KOPT-K1 (cell line): ENCODE measurements at regions not wholly inside any gene's neighbourhood (a gene's known extent, or its start where the extent isn't known, plus 50 kb on each side); places are given as distances from the start of the nearest gene placed in this dataset.

Experiments used
- H3K27ac ChIP-seq: fragments of 200-600 bp; sonication (generic); 2 replicates; pipeline ENCODE4 v1.5.1; 2016; ENCODE audit warnings: antibody characterized with exemption, mild to moderate bottlenecking, low read depth, low read length; ENCODE audit not compliant: poor library complexity, severe bottlenecking
- H3K36me3 ChIP-seq: fragments of 200-600 bp; sonication (generic); 2 replicates; pipeline ENCODE4 v1.5.1; 2017; ENCODE audit warnings: antibody characterized with exemption, mild to moderate bottlenecking, low read length, moderate library complexity; ENCODE audit not compliant: insufficient read depth
- H3K9me3 ChIP-seq: fragments of 200-600 bp; sonication (generic); 2 replicates; pipeline ENCODE4 v1.5.1; 2017; ENCODE audit warnings: antibody characterized with exemption, low read length, mild to moderate bottlenecking; ENCODE audit not compliant: insufficient read depth, poor library complexity, severe bottlenecking

DNA sequence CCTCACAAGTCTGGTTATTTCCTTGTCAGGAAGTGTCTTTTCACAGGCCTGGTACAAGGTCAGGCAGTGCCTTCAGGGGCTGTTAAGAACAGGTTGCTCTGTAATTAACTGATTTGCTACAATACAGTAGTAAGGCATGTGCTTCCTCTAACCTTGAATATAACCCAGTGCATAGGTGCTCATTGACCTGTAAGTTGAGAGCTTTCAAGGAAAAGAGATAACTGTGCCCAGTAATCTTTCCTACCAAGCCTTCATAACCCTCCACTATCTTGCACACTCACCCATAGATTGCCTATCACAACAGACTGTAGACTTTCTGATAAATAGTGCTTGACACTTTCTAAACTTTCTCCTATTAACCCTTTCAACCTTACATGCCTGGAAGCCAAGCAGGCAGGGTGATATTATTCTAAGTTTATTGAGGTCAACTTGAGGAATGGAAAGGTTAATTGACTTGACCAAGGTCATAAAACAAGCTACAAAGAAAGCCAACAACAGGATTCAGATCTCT, 148.1 kb downstream of the PPARGC1A start:
- no peak overlapping the region for H3K27ac ChIP-seq
- no peaks in the 10 kb centered on the region for H3K36me3 ChIP-seq
- H3K9me3 ChIP-seq, result no peaks in the 10 kb centered on the region

DNA sequence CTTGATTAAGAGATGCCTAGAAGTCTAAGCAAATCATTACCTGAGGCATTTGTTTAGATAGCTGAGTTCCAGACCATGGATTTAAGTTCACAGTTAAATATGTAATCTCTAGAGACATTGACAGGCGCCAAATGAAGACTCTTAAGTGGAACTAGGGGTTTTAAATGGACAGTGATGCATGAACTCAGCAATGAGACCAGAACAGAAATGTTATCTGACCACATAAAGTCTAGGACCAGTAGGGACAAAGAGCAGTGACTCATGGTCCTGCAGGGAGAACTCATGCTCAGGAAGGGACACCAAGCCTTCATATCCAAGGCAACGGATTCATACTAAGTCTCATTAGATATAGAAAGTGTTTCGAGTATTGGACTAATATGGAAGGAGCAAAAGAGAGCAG, 152.3 kb downstream of the PPARGC1A start:
- Histone ChIP-seq H3K27ac (no peak overlapping the region), H3K36me3 (no peaks in the 10 kb centered on the region), H3K9me3 (no peaks in the 10 kb centered on the region)

- Histone ChIP-seq H3K9me3 (no peaks in the 10 kb centered on the region), H3K36me3 (no peaks in the 10 kb centered on the region), H3K27ac (no peak overlapping the region)
Observed at GRCh38 chr4:23736466-23736865, 153.4 kb downstream of the PPARGC1A start.

DNA sequence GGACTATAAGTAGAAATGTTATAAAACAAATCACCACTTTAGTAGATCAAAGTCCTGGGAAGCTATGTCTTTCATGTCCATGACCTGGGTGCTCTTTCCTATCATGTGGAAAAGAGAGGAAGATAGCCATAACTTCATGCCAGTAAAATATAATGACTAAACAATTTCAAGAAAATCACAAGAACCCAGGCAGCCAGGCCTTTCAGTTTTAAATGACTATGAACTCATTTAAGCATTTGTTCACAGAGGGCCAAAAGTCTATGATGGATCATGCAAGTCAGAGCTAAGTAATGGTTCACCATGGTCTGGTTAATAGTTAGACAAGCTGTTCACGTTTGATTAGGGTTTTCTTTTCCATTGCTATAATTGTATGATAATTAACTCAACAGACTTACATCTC, 155.8 kb downstream of the PPARGC1A start:
- Histone ChIP-seq H3K36me3 (no peaks in the 10 kb centered on the region), H3K27ac (no peak overlapping the region), H3K9me3 (no peaks in the 10 kb centered on the region)

DNA sequence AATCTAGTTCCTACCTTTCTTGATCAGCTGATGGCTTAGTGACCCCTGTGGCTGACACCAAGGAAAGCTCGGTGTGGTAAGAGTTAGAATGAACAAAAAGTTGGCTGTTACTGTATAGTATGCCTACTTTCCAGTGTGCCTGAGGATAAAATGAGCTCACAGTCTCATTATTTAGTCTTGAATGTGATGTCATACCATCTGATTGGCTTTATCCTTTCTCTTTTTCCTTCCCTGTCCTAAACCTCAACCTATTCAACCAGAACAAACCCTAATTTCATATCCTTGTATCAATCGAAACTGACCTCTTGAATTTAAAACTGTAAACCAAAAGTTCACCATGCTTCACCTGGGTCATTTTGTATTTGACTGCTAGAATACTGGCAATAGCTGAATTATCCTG, 156.4 kb downstream of the PPARGC1A start:
- Histone ChIP-seq H3K27ac (no peak overlapping the region), H3K36me3 (no peaks in the 10 kb centered on the region), H3K9me3 (no peaks in the 10 kb centered on the region)

GRCh38 chr4:23730998-23731397, 158.8 kb downstream of the PPARGC1A start:
- Histone ChIP-seq H3K36me3 (no peaks in the 10 kb centered on the region), H3K9me3 (no peaks in the 10 kb centered on the region), H3K27ac (no peak overlapping the region)

- H3K27ac ChIP-seq, result no peak overlapping the region
- no peaks in the 10 kb centered on the region for H3K36me3 ChIP-seq
- no peaks in the 10 kb centered on the region for H3K9me3 ChIP-seq
Observed at GRCh38 chr4:23728971-23729370, 160.9 kb downstream of the PPARGC1A start.

- H3K36me3 ChIP-seq, result no peaks in the 10 kb centered on the region
- H3K27ac ChIP-seq, result no peak overlapping the region
- no peaks in the 10 kb centered on the region for H3K9me3 ChIP-seq
Observed at GRCh38 chr4:23728393-23728792, 161.5 kb downstream of the PPARGC1A start.

DNA sequence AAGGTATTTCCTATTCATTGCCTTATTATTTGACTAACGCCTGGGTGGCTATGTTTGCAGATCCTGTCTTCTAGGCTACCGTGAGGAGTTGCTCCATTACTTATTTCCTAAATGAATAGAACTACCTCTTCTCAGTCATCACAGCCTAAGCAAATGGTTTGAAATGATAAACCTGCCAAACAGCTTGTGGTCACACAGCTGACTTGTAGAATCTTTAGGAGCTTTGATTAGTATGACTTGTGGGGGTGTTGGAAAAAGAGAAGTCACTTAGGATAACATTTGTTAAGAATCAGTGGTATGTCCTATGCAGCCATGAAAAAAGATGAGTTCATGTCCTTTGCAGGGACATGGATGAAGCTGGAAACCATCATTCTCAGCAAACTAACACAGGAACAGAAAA, 169.3 kb downstream of the PPARGC1A start:
- Histone ChIP-seq H3K9me3 (no peaks in the 10 kb centered on the region), H3K27ac (no peak overlapping the region), H3K36me3 (no peaks in the 10 kb centered on the region)

- H3K36me3 ChIP-seq, result no peaks in the 10 kb centered on the region
Observed at GRCh38 chr4:23718435-23718834, 171.4 kb downstream of the PPARGC1A start.

DNA sequence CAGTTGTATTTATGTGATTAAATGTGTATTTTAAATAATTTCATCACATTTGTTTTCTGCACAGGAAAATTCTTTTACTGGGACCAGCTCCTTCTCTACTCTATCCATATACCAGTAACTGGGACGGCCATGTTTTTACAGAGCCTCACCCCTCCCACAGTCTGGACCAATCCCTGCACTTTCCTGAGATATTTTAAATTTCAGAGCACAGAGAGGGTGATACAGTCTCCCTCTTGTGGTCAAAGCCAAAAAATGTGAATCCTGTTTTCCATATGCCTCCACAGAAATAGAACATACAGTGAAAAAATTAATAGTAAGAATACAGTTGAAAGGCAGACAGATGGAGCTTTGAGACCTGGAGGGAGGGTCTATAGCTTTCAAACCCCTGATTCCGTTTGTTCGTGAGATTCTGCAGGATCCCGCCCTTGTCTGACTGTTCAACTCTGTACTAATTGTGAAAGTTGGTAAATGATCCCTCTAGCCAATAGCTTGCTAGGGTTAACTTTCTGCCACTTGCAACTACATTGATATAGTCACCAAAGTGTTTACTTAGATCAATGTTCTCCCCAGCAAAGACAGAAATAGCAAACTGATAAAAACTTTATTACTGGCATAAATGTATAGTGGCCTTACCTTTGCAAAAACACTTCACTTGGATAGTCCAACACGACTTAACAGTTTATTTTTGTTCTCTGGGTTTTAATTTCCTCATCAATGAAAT, 172.2 kb downstream of the PPARGC1A start:
- H3K36me3 ChIP-seq, result no peaks in the 10 kb centered on the region
- no peak overlapping the region for H3K27ac ChIP-seq
- H3K9me3 ChIP-seq, result no peaks in the 10 kb centered on the region

More at GRCh38 chr4:23718435-23718834, 171.4 kb downstream of the PPARGC1A start:
- Histone ChIP-seq H3K27ac (no peak overlapping the region), H3K9me3 (no peaks in the 10 kb centered on the region)

- Histone ChIP-seq H3K36me3 (no peaks in the 10 kb centered on the region), H3K27ac (no peak overlapping the region), H3K9me3 (no peaks in the 10 kb centered on the region)
Observed at GRCh38 chr4:23710298-23710697, 179.5 kb downstream of the PPARGC1A start.

DNA sequence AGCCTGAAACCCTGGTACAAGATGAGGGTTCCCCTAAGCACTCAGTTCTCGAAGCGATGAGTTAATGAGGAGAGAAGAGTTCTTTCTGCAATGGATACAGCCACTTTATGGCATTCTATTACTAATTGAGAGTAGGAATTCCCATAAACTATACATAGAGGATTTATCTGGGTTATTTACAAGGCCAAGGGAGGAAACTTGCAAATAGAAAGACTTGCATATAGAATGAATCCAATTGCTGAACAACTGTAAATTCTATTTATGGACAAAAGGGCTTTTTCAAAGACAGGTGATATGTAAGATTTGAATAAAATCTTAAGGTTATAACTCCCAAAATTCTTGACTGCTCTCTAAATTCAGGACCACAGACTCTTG, 182.2 kb downstream of the PPARGC1A start:
- Histone ChIP-seq H3K9me3 (no peaks in the 10 kb centered on the region), H3K36me3 (no peaks in the 10 kb centered on the region), H3K27ac (no peak overlapping the region)

DNA sequence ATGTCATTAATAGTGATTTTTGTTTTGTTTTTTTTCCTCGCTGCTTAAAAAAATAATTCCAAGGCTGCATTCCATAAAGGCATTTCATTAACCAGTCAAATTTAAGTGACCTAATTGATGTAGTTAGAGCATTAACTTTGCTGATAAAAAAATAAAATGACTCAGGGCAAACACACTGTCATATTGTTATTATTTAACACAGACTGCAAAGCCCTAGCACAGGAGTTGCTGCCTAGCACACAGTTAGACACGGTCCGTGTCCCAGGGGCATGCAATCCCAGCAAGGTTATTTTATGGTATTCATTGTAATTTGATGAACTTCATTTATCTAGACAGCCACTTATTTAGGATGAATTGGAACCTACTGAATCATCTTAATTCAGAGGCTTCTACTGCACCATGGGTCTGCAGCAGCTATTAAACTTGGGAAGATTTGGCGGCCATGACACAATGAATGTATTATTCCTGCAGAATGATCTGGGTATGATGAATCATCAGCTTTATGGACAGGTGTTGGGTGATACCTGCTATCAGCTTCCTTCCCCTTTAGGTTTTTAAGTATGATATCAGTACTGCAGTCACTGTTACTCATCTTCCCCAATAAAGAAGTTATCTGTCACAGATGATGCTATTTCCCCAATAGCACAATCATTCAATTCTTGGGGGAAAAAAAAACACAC, 182.7 kb downstream of the PPARGC1A start:
- no peaks in the 10 kb centered on the region for H3K9me3 ChIP-seq
- no peak overlapping the region for H3K27ac ChIP-seq

GRCh38 chr4:23700197-23700596, 189.7 kb downstream of the PPARGC1A start:
- H3K27ac ChIP-seq, result no peak overlapping the region
- no peaks in the 10 kb centered on the region for H3K9me3 ChIP-seq
- H3K36me3 ChIP-seq, result no peaks in the 10 kb centered on the region

More for the DNA sequence above, 182.7 kb downstream of the PPARGC1A start:
- H3K36me3 ChIP-seq, result no peaks in the 10 kb centered on the region

GRCh38 chr4:23697722-23698121, 192.1 kb downstream of the PPARGC1A start:
- H3K27ac ChIP-seq, result no peak overlapping the region
- no peaks in the 10 kb centered on the region for H3K9me3 ChIP-seq
- no peaks in the 10 kb centered on the region for H3K36me3 ChIP-seq
